ENCODE measurements at regions not wholly inside any gene's neighbourhood (a gene's known extent, or its start where the extent isn't known, plus 50 kb on each side); places are given as distances from the start of the nearest gene placed in this dataset.
A peak's percentile ranks its signal among the peaks of the same experiment; 100 is the strongest.
"Not testable (repeated sequence)": the region's sequence is repeated elsewhere in the genome, so short reads cannot be mapped to it uniquely, and the experiment has no call there.

DNA sequence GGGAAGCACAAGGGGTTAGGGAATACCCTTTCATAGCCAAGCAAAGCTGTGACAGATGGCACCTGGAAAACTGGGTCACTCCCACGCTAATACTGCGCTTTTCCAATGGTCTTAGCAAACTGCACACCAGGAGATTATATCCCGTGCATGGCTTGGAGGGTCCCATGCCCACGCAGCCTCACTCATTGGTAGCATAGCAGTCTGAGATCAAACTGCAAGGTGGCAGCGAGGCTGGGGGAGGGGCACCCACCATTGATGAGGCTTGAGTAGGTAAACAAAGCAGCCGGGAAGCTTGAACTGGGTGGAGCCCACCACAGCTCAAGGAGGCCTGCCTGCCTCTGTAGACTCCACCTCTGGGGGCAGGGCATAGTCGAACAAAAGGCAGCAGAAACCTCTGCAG is 63.2 kb upstream of the ADAMTS3 start:
- H3K36me3 ChIP-seq (ENCODE audit: control insufficient read depth, insufficient read depth, low read length); H3K27me3 ChIP-seq (ENCODE audit: control insufficient read depth, insufficient read depth, low read length); H3K4me3 ChIP-seq (ENCODE audit: low read depth, low read length); FAIRE-seq; DNase-seq (ENCODE audit: low read depth): not testable (repeated sequence)

DNA sequence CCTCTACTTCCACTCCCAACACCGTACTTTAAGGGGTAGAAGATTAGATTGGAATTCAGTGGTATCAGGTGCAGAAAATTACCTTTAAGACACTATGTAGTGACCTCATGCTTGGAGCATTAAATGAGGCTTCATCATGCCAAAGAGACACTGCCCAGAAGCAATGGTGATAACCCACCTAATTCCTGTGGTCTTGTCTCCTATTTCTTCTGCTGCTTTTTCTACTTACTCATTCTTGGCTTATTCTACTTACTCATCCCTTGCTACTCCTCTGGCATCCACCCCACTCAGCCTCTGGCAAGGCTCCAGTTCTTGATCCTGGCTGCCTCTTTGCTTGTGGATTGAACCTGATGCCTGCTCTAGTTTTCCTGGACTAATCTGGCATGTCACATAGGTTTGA is 62.3 kb upstream of the ADAMTS3 start:
- Histone ChIP-seq H3K4me3 (ENCODE audit: low read depth, low read length) (no peak overlapping the region), H3K36me3 (ENCODE audit: control insufficient read depth, insufficient read depth, low read length) (no peaks in the 10 kb centered on the region), H3K27me3 (ENCODE audit: control insufficient read depth, insufficient read depth, low read length) (no peaks in the 10 kb centered on the region)
- no peak for FAIRE-seq
- DNase-seq (ENCODE audit: low read depth), result peak; percentile 91
- TF ChIP-seq, protein P1, sequence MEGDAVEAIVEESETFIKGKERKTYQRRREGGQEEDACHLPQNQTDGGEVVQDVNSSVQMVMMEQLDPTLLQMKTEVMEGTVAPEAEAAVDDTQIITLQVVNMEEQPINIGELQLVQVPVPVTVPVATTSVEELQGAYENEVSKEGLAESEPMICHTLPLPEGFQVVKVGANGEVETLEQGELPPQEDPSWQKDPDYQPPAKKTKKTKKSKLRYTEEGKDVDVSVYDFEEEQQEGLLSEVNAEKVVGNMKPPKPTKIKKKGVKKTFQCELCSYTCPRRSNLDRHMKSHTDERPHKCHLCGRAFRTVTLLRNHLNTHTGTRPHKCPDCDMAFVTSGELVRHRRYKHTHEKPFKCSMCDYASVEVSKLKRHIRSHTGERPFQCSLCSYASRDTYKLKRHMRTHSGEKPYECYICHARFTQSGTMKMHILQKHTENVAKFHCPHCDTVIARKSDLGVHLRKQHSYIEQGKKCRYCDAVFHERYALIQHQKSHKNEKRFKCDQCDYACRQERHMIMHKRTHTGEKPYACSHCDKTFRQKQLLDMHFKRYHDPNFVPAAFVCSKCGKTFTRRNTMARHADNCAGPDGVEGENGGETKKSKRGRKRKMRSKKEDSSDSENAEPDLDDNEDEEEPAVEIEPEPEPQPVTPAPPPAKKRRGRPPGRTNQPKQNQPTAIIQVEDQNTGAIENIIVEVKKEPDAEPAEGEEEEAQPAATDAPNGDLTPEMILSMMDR (IDR thresholded peaks at IDR 0.05; ENCODE audit: insufficient read depth, low read length, severe bottlenecking), result no peak

DNA sequence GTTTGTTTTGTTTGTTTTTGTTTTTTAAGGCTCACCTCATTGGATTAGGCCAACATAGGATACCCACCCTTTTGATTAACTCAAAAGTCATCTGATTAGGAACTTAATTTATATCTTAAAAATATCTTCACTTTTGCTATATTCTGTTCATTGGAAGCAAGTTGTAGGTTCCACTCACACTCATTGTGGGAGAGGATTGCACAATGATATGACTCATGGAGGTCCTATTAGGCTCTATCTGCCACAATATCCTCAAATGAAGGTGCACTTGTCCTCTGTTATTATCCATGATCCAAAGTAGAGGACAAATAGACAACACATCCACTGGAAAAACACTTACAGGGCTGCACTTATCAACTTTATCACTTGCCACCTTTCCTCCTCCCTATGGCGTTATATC is 60.5 kb upstream of the ADAMTS3 start:
- peak; percentile 76 for DNase-seq (ENCODE audit: low read depth)
- TF ChIP-seq, protein P1 (IDR thresholded peaks at IDR 0.05; ENCODE audit: insufficient read depth, low read length, severe bottlenecking), result no peak
- FAIRE-seq, result no peak
- Histone ChIP-seq H3K36me3 (ENCODE audit: control insufficient read depth, insufficient read depth, low read length) (no peaks in the 10 kb centered on the region), H3K27me3 (ENCODE audit: control insufficient read depth, insufficient read depth, low read length) (no peaks in the 10 kb centered on the region), H3K4me3 (ENCODE audit: low read depth, low read length) (no peak overlapping the region)

DNA sequence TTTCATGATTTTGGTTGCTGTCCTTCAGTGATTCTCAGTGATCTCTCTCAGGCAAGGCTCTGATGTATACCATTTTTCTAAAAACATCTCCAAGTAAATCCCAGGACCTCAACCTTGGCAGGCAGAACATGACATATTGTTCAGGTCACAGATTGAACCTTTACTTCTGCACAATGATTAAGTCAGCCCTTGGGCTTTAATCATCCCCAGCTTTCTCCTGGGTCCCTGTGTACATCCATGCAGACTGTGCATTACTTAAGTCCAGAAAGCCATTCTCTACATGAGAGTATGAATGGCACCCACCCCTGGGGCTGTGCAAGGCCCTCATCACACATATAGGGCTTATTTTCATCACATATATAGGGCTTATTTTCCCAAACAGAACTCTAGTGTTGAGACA is 58.7 kb upstream of the ADAMTS3 start:
- no peak overlapping the region for H3K4me3 ChIP-seq (ENCODE audit: low read depth, low read length)
- TF ChIP-seq, protein P1 (IDR thresholded peaks at IDR 0.05; ENCODE audit: insufficient read depth, low read length, severe bottlenecking), result no peak
- no peaks in the 10 kb centered on the region for H3K27me3 ChIP-seq (ENCODE audit: control insufficient read depth, insufficient read depth, low read length)
- no peaks in the 10 kb centered on the region for H3K36me3 ChIP-seq (ENCODE audit: control insufficient read depth, insufficient read depth, low read length)
- DNase-seq (ENCODE audit: low read depth) (no peak), FAIRE-seq (no peak)

Data from bronchial epithelial cell (primary cell).